KMS-11 (cell line): ENCODE measurements at regions not wholly inside any gene's neighbourhood (a gene's known extent, or its start where the extent isn't known, plus 50 kb on each side); places are given as distances from the start of the nearest gene placed in this dataset.

Source experiments
- H2AFZ ChIP-seq: fragments of 200-600 bp; sonication (generic); 2 replicates; pipeline ENCODE4 v1.6.1; 2016; ENCODE audit warnings: antibody characterized with exemption, mixed run types, low read depth
- H3K27ac ChIP-seq: fragments of 200-600 bp; sonication (generic); 2 replicates; pipeline ENCODE4 v1.6.1; 2016; ENCODE audit warnings: mild to moderate bottlenecking, mixed run types
- H3K27me3 ChIP-seq: fragments of 200-600 bp; sonication (generic); 2 replicates; pipeline ENCODE4 v1.6.1; 2017; ENCODE audit warnings: mild to moderate bottlenecking, low read depth, mixed run types, moderate library complexity; ENCODE audit not compliant: insufficient read depth
- H3K36me3 ChIP-seq: fragments of 200-600 bp; sonication (generic); 2 replicates; pipeline ENCODE4 v1.6.1; 2017; ENCODE audit warnings: mild to moderate bottlenecking, mixed run types; ENCODE audit not compliant: insufficient read depth
- H3K4me1 ChIP-seq: fragments of 200-600 bp; sonication (generic); 2 replicates; pipeline ENCODE4 v1.6.1; 2016; ENCODE audit warnings: mild to moderate bottlenecking, low read depth, mixed run types; ENCODE audit not compliant: poor library complexity, severe bottlenecking
- H3K4me2 ChIP-seq: fragments of 200-600 bp; sonication (generic); 2 replicates; pipeline ENCODE4 v1.7.0; 2016; ENCODE audit warnings: mild to moderate bottlenecking, mixed run types
- H3K4me3 ChIP-seq: fragments of 200-600 bp; sonication (generic); IDR thresholded peaks from 2 replicates; pipeline ENCODE4 v1.6.1; 2017; ENCODE audit warnings: low read depth, low read length, mixed read lengths; ENCODE audit not compliant: insufficient read depth
- H3K79me2 ChIP-seq: fragments of 200-600 bp; sonication (generic); 2 replicates; pipeline ENCODE4 v1.6.1; 2016; ENCODE audit warnings: low read depth, mixed run types; ENCODE audit not compliant: insufficient read depth
- H3K9ac ChIP-seq: fragments of 200-600 bp; sonication (generic); 2 replicates; pipeline ENCODE4 v1.6.1; 2016; ENCODE audit warnings: mild to moderate bottlenecking, mixed run types
- H4K20me1 ChIP-seq: fragments of 200-600 bp; sonication (generic); 2 replicates; pipeline ENCODE4 v1.6.1; 2016; ENCODE audit warnings: mild to moderate bottlenecking, mixed run types; ENCODE audit not compliant: insufficient read depth
- TF ChIP-seq, protein P1 (sequence below): fragments of 200-600 bp; sonication (generic); conservative IDR thresholded peaks from 2 replicates; pipeline ENCODE4 v1.6.1; 2017; ENCODE audit warnings: low read depth, mild to moderate bottlenecking, antibody characterized with exemption, low read length, moderate library complexity, mixed read lengths

DNA sequence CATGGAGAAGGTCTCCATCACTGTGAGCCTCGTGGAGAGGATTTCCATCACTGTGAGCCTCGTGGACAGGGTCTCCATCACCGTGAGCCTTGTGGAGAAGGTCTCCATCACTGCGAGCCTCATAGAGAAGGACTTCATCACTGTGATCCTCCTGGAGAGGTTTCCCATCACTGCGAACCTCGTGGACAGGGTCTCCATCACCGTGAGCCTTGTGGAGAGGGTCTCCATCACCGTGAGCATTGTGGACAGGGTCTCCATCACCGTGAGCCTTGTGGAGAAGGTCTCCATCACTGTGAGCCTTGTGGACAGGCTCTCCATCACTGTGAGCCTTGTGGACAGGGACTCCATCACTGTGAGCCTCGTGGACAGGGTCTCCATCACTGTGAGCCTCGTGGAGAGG, 140.4 kb downstream of the ERMARD start:
- no peaks in the 10 kb centered on the region for H3K36me3 ChIP-seq
- TF ChIP-seq, protein P1, sequence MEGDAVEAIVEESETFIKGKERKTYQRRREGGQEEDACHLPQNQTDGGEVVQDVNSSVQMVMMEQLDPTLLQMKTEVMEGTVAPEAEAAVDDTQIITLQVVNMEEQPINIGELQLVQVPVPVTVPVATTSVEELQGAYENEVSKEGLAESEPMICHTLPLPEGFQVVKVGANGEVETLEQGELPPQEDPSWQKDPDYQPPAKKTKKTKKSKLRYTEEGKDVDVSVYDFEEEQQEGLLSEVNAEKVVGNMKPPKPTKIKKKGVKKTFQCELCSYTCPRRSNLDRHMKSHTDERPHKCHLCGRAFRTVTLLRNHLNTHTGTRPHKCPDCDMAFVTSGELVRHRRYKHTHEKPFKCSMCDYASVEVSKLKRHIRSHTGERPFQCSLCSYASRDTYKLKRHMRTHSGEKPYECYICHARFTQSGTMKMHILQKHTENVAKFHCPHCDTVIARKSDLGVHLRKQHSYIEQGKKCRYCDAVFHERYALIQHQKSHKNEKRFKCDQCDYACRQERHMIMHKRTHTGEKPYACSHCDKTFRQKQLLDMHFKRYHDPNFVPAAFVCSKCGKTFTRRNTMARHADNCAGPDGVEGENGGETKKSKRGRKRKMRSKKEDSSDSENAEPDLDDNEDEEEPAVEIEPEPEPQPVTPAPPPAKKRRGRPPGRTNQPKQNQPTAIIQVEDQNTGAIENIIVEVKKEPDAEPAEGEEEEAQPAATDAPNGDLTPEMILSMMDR = no peak
- no peak overlapping the region for H3K4me3 ChIP-seq

DNA sequence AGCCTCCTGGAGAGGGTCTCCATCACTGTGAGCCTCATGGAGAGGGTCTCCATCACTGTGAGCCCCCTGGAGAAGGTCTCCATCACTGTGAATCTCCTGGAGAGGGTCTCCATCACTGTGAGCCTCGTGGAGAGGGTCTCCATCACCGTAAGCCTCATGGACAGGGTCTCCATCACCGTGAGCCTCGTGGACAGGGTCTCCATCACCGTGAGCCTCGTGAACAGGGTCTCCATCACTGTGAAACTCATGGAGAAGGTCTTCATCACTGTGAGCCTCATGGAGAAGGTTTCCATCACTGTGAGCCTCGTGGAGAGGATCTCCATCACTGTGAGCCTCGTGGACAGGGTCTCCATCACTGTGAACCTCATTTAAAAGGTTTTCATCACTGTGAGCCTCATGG, 140.0 kb downstream of the ERMARD start:
- Histone ChIP-seq H3K36me3 (no peaks in the 10 kb centered on the region), H2AFZ (no peak overlapping the region), H3K4me3 (no peak overlapping the region), H3K79me2 (no peaks in the 10 kb centered on the region), H3K27me3 (no peaks in the 10 kb centered on the region; the same call in 1 of the 2 replicates), H3K27ac (no peak overlapping the region), H3K4me2 (no peak overlapping the region), H4K20me1 (no peaks in the 10 kb centered on the region), H3K9ac (no peak overlapping the region), H3K4me1 (no peaks in the 10 kb centered on the region)
- TF ChIP-seq, protein P1 = no peak

More for the DNA sequence above, 140.4 kb downstream of the ERMARD start:
- no peak overlapping the region for H3K27ac ChIP-seq
- no peak overlapping the region for H3K9ac ChIP-seq
- no peaks in the 10 kb centered on the region; the same call in 1 of the 2 replicates for H3K27me3 ChIP-seq
- H2AFZ ChIP-seq = no peak overlapping the region
- no peak overlapping the region for H3K4me2 ChIP-seq
- H3K79me2 ChIP-seq = no peaks in the 10 kb centered on the region
- no peaks in the 10 kb centered on the region for H3K4me1 ChIP-seq
- H4K20me1 ChIP-seq = no peaks in the 10 kb centered on the region

DNA sequence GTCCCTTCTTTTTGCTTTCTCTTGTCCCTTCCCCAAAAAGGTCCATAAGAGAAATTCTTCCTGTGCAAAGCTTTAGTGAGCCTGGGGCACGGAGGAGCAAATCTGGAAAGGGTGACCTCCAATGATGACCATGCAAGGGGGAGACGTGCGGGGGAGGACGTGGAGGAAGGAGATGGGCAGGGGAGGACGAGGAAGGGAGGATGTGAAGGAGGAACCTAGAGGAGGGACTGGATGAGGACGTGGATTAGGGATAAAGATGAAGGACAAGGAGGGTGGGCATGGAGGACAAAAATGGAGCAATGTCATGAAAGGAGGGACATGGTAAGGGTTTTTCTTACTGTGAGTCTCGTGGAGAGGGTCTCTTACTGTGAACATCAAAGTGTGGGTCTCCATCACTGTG, 139.5 kb downstream of the ERMARD start:
- Histone ChIP-seq H3K4me3 (no peak overlapping the region), H3K4me2 (no peak overlapping the region), H3K9ac (no peak overlapping the region), H3K27me3 (no peaks in the 10 kb centered on the region; the same call in 1 of the 2 replicates), H3K27ac (no peak overlapping the region), H3K79me2 (no peaks in the 10 kb centered on the region), H3K4me1 (no peaks in the 10 kb centered on the region), H4K20me1 (no peaks in the 10 kb centered on the region), H2AFZ (no peak overlapping the region), H3K36me3 (no peaks in the 10 kb centered on the region)
- TF ChIP-seq, protein P1 = no peak

DNA sequence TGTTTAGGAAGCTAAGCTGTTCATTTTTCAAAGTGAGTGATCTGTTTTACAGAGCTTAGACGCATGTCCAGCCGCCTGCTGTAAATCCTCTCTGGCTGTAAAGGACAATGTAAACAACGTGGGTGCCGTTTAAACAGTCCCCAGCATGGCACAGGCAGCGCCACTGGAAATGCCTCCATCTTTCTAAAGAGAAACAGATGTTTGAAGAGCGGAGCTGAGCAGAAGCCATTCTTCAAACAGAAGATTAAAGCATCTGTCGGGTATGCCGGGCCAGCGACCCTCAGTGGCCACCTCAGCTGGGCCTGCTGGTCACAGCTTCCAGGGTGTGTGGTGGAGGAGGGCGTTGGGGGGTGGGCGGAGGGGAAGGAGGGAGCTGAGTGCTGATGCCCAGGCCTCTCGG, 138.6 kb downstream of the ERMARD start:
- Histone ChIP-seq H4K20me1 (no peaks in the 10 kb centered on the region), H3K79me2 (no peaks in the 10 kb centered on the region), H3K9ac (no peak overlapping the region), H3K4me1 (no peaks in the 10 kb centered on the region), H3K36me3 (no peaks in the 10 kb centered on the region), H3K4me2 (no peak overlapping the region), H2AFZ (no peak overlapping the region), H3K27ac (no peak overlapping the region), H3K27me3 (no peaks in the 10 kb centered on the region; the same call in 1 of the 2 replicates), H3K4me3 (no peak overlapping the region)
- TF ChIP-seq, protein P1 = no peak
